ENCODE measurements at regions not wholly inside any gene's neighbourhood (a gene's known extent, or its start where the extent isn't known, plus 50 kb on each side); places are given as distances from the start of the nearest gene placed in this dataset.
A peak's percentile ranks its signal among the peaks of the same experiment; 100 is the strongest.

GRCh38 chr14:101626331-101626730 lies 65.0 kb downstream of the DIO3 start:
- no peak for TF ChIP-seq CTCF (IDR thresholded peaks at IDR 0.05)
- H3K4me3 ChIP-seq, result no peak overlapping the region
- H3K4me1 ChIP-seq (ENCODE audit: control insufficient read depth in 1 of 2, low read depth in 2 of 2), result peaks cover 7 to 12% of the 10 kb centered on the region in 2 donors
- no peaks in the 10 kb centered on the region for H3K36me3 ChIP-seq
- no peak overlapping the region for H3K27ac ChIP-seq
- no peak for ATAC-seq (ENCODE audit: insufficient number of reproducible peaks, low FRiP score, low read depth)
- H3K9me3 ChIP-seq, result no peaks in the 10 kb centered on the region
- no peaks in the 10 kb centered on the region for H3K27me3 ChIP-seq (replicated peaks; ENCODE audit: insufficient read depth)
- no peak for DNase-seq (ENCODE audit: low spot score)

- peak overlapping the region; percentile 59 for H3K4me3 ChIP-seq
- peaks cover 7 to 12% of the 10 kb centered on the region in 2 donors for H3K4me1 ChIP-seq (ENCODE audit: control insufficient read depth in 1 of 2, low read depth in 2 of 2)
- no peak overlapping the region for H3K27ac ChIP-seq
- no peaks in the 10 kb centered on the region for H3K27me3 ChIP-seq (replicated peaks; ENCODE audit: insufficient read depth)
- DNase-seq (ENCODE audit: low spot score) (no peak), ATAC-seq (ENCODE audit: insufficient number of reproducible peaks, low FRiP score, low read depth) (no peak)
- H3K36me3 ChIP-seq, result no peaks in the 10 kb centered on the region
- no peaks in the 10 kb centered on the region for H3K9me3 ChIP-seq
- no peak for TF ChIP-seq CTCF (IDR thresholded peaks at IDR 0.05)
Measured at GRCh38 chr14:101627915-101628262, 66.6 kb downstream of the DIO3 start.

- DNase-seq (ENCODE audit: low spot score) (no peak), ATAC-seq (ENCODE audit: insufficient number of reproducible peaks, low FRiP score, low read depth) (peak; percentile 74)
- H3K4me3 ChIP-seq, result peak overlapping the region; percentile 59
- H3K36me3 ChIP-seq, result no peaks in the 10 kb centered on the region
- peak; percentile 98 for TF ChIP-seq CTCF (IDR thresholded peaks at IDR 0.05)
- H3K27me3 ChIP-seq (replicated peaks; ENCODE audit: insufficient read depth), result no peaks in the 10 kb centered on the region
- no peak overlapping the region for H3K27ac ChIP-seq
- no peaks in the 10 kb centered on the region for H3K9me3 ChIP-seq
- H3K4me1 ChIP-seq (ENCODE audit: control insufficient read depth in 1 of 2, low read depth in 2 of 2), result peaks cover 7 to 12% of the 10 kb centered on the region in 2 donors
Measured at GRCh38 chr14:101628471-101628966, 67.2 kb downstream of the DIO3 start.

GRCh38 chr14:101628975-101629374 lies 67.7 kb downstream of the DIO3 start:
- Histone ChIP-seq H3K4me3 (peak overlapping the region; percentile 59), H3K36me3 (no peaks in the 10 kb centered on the region), H3K27ac (no peak overlapping the region), H3K4me1 (ENCODE audit: control insufficient read depth in 1 of 2, low read depth in 2 of 2) (peaks cover 7 to 12% of the 10 kb centered on the region in 2 donors), H3K9me3 (no peaks in the 10 kb centered on the region), H3K27me3 (replicated peaks; ENCODE audit: insufficient read depth) (no peaks in the 10 kb centered on the region)
- TF ChIP-seq CTCF (IDR thresholded peaks at IDR 0.05), result no peak
- no peak for ATAC-seq (ENCODE audit: insufficient number of reproducible peaks, low FRiP score, low read depth)
- no peak for DNase-seq (ENCODE audit: low spot score)

GRCh38 chr14:101630056-101630965 lies 69.0 kb downstream of the DIO3 start:
- DNase-seq (ENCODE audit: low spot score) (no peak), ATAC-seq (ENCODE audit: insufficient number of reproducible peaks, low FRiP score, low read depth) (no peak)
- Histone ChIP-seq H3K4me1 (ENCODE audit: control insufficient read depth in 1 of 2, low read depth in 2 of 2) (peaks cover 7 to 12% of the 10 kb centered on the region in 2 donors), H3K36me3 (no peaks in the 10 kb centered on the region), H3K4me3 (no peak overlapping the region), H3K9me3 (no peaks in the 10 kb centered on the region), H3K27me3 (replicated peaks; ENCODE audit: insufficient read depth) (no peaks in the 10 kb centered on the region), H3K27ac (no peak overlapping the region)
- TF ChIP-seq CTCF (IDR thresholded peaks at IDR 0.05), result no peak
